DOHH2 (cell line): ENCODE measurements at regions not wholly inside any gene's neighbourhood (a gene's known extent, or its start where the extent isn't known, plus 50 kb on each side); places are given as distances from the start of the nearest gene placed in this dataset.

Experiments
- CTCF ChIP-seq: fragments of 200-600 bp; sonication (generic); IDR thresholded peaks from one replicate; pipeline ENCODE4 v1.5.1; 2014; ENCODE audit warnings: antibody characterized with exemption, mild to moderate bottlenecking, low read depth, low read length; ENCODE audit not compliant: poor library complexity, severe bottlenecking
- EZH2phosphoT487 ChIP-seq: fragments of 200-600 bp; sonication (generic); IDR thresholded peaks from 2 replicates; pipeline ENCODE4 v1.6.1; 2017; ENCODE audit warnings: borderline replicate concordance, mild to moderate bottlenecking, antibody characterized with exemption, low read length, moderate library complexity, mixed read lengths

GRCh38 chr6:92979281-92979680 lies 440.1 kb downstream of the EPHA7 start:
- TF ChIP-seq CTCF (no peak), EZH2phosphoT487 (no peak)
